ENCODE measurements at regions not wholly inside any gene's neighbourhood (a gene's known extent, or its start where the extent isn't known, plus 50 kb on each side); places are given as distances from the start of the nearest gene placed in this dataset.
"Not testable (repeated sequence)": the region's sequence is repeated elsewhere in the genome, so short reads cannot be mapped to it uniquely, and the experiment has no call there.

DNA sequence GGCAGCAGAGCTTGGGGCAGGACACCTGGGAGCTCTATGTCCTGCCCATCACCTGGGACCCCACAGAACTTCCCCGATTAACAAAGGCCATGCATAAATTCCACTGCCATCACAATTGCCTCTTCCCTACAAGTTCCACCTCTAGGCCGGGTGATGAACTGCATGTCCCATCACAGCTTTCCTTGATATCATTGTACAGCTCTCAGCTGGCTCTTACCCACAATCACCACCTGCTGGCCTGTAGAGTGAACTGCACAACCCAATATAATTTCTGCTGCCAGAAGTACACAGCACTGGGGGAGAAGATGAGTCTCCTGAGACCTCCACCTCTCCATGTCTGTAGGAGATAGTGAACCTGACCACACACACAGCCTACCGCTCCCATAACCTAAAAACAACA lies 285.0 kb upstream of the AADAT start:
- H3K9ac ChIP-seq (ENCODE audit: low read length), result no peak overlapping the region
- no peak overlapping the region for H3K4me3 ChIP-seq (ENCODE audit: low read length)
- H3F3A ChIP-seq (ENCODE audit: insufficient read depth, low read length), result no peaks in the 10 kb centered on the region
- no peak overlapping the region for H3K27ac ChIP-seq (ENCODE audit: low read length)
- TF ChIP-seq EZH2 (optimal IDR thresholded peaks at IDR 0.05; ENCODE audit: low read depth, low read length), result no peak
- TF ChIP-seq, protein P1, sequence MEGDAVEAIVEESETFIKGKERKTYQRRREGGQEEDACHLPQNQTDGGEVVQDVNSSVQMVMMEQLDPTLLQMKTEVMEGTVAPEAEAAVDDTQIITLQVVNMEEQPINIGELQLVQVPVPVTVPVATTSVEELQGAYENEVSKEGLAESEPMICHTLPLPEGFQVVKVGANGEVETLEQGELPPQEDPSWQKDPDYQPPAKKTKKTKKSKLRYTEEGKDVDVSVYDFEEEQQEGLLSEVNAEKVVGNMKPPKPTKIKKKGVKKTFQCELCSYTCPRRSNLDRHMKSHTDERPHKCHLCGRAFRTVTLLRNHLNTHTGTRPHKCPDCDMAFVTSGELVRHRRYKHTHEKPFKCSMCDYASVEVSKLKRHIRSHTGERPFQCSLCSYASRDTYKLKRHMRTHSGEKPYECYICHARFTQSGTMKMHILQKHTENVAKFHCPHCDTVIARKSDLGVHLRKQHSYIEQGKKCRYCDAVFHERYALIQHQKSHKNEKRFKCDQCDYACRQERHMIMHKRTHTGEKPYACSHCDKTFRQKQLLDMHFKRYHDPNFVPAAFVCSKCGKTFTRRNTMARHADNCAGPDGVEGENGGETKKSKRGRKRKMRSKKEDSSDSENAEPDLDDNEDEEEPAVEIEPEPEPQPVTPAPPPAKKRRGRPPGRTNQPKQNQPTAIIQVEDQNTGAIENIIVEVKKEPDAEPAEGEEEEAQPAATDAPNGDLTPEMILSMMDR (IDR thresholded peaks at IDR 0.05; ENCODE audit: low read length), result peak; percentile 83
- no peak for TF ChIP-seq EZH2phosphoT487 (IDR thresholded peaks at IDR 0.05; ENCODE audit: low read length)
- no peak overlapping the region for H3K4me2 ChIP-seq (ENCODE audit: low read depth, low read length)
- H3K36me3 ChIP-seq (replicated peaks; ENCODE audit: insufficient read depth, low read length), result no peaks in the 10 kb centered on the region
- H3K4me1 ChIP-seq (ENCODE audit: low read length), result no peaks in the 10 kb centered on the region
- H3K9me3 ChIP-seq (replicated peaks; ENCODE audit: insufficient read depth, low read length), result no peaks in the 10 kb centered on the region
- H4K20me1 ChIP-seq (ENCODE audit: insufficient read depth, low read length), result no peaks in the 10 kb centered on the region
- H2AFZ ChIP-seq (ENCODE audit: low read length), result no peak overlapping the region
- H3K9me2 ChIP-seq (replicated peaks; ENCODE audit: insufficient read depth, low read length), result no peaks in the 10 kb centered on the region
- H3K79me2 ChIP-seq (ENCODE audit: low read length), result no peaks in the 10 kb centered on the region
- H3K27me3 ChIP-seq (replicated peaks; ENCODE audit: insufficient read depth, low read length), result no peaks in the 10 kb centered on the region
- peak; percentile 50 for DNase-seq

DNA sequence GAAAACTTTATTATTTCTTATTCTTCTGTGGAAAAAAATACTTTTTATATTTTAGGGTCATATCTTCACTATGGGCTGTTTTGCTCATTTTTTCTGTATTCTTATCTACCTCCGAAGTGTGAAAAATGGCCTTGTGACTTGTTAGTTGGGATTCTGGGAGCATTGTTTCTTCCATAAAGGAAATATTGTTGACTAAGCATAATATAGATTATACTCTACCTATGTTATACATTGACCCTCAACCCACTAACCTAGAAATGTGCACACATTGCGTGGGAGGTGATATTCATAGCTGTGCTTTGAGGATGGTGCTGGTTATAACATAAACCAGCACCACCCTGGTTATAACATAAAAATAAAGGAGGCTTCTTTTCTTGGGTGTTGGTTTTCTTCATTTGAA lies 259.2 kb upstream of the AADAT start:
- H3K27ac ChIP-seq (ENCODE audit: low read length), result no peak overlapping the region
- no peaks in the 10 kb centered on the region for H4K20me1 ChIP-seq (ENCODE audit: insufficient read depth, low read length)
- H2AFZ ChIP-seq (ENCODE audit: low read length), result no peak overlapping the region
- H3K4me2 ChIP-seq (ENCODE audit: low read depth, low read length), result no peak overlapping the region
- H3F3A ChIP-seq (ENCODE audit: insufficient read depth, low read length), result no peaks in the 10 kb centered on the region
- H3K4me1 ChIP-seq (ENCODE audit: low read length), result no peaks in the 10 kb centered on the region
- no peak overlapping the region for H3K9ac ChIP-seq (ENCODE audit: low read length)
- H3K9me2 ChIP-seq (replicated peaks; ENCODE audit: insufficient read depth, low read length), result no peaks in the 10 kb centered on the region
- H3K36me3 ChIP-seq (replicated peaks; ENCODE audit: insufficient read depth, low read length), result no peaks in the 10 kb centered on the region
- TF ChIP-seq EZH2phosphoT487 (IDR thresholded peaks at IDR 0.05; ENCODE audit: low read length) (no peak), EZH2 (optimal IDR thresholded peaks at IDR 0.05; ENCODE audit: low read depth, low read length) (no peak)
- TF ChIP-seq, protein P1 (IDR thresholded peaks at IDR 0.05; ENCODE audit: low read length), result no peak
- no peaks in the 10 kb centered on the region for H3K27me3 ChIP-seq (replicated peaks; ENCODE audit: insufficient read depth, low read length)
- H3K4me3 ChIP-seq (ENCODE audit: low read length), result no peak overlapping the region
- H3K79me2 ChIP-seq (ENCODE audit: low read length), result no peaks in the 10 kb centered on the region
- no peaks in the 10 kb centered on the region for H3K9me3 ChIP-seq (replicated peaks; ENCODE audit: insufficient read depth, low read length)
- DNase-seq, result no peak

DNA sequence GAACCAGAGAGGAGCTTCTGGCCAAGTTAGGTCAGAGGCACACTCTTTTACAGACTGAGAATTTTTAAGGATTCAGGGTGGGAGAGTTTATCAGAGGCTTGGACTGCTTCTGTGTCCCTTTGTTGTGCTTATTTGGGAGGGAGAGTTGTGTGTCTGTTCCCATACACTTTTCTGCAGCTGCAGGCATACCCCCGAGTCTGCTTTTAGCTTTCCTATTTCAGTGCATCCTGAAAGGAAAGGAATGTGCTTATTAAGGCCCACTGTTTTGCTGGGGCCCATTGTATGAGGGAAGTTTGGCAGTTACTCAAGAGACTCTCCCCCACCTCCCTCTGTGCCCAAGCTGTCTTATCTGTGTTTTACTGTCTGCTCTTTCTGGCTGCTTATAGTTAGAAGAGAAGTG lies 257.4 kb upstream of the AADAT start:
- not testable (repeated sequence) for H3F3A ChIP-seq (ENCODE audit: insufficient read depth, low read length)

DNA sequence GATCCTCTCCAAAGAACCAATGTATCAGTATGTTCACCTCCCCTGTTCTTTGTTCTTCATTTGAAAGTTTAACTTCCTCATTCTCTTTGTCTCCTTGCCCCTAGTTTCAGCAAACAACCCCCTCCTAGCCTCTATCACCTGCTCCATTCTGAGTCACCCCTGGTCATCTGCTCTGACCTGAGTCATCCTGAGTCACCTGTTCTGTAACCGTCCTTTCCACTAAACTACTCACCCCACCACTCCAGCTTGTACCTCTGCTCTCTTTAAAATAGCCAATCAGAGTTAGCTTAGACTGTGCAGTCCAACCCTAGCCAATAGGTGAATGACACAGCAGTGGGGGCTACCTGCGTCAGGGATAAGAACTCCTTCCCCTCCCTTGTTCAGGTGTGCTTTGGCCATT lies 249.8 kb upstream of the AADAT start:
- H3K4me3 ChIP-seq (ENCODE audit: low read length), result no peak overlapping the region
- H3K9me3 ChIP-seq (replicated peaks; ENCODE audit: insufficient read depth, low read length), result no peaks in the 10 kb centered on the region
- H3K36me3 ChIP-seq (replicated peaks; ENCODE audit: insufficient read depth, low read length), result no peaks in the 10 kb centered on the region
- no peaks in the 10 kb centered on the region for H3K79me2 ChIP-seq (ENCODE audit: low read length)
- H4K20me1 ChIP-seq (ENCODE audit: insufficient read depth, low read length), result no peaks in the 10 kb centered on the region
- no peak overlapping the region for H2AFZ ChIP-seq (ENCODE audit: low read length)
- H3K9ac ChIP-seq (ENCODE audit: low read length), result no peak overlapping the region
- no peaks in the 10 kb centered on the region for H3F3A ChIP-seq (ENCODE audit: insufficient read depth, low read length)
- H3K4me2 ChIP-seq (ENCODE audit: low read depth, low read length), result no peak overlapping the region
- H3K27ac ChIP-seq (ENCODE audit: low read length), result no peak overlapping the region
- H3K9me2 ChIP-seq (replicated peaks; ENCODE audit: insufficient read depth, low read length), result no peaks in the 10 kb centered on the region
- no peak for DNase-seq
- H3K4me1 ChIP-seq (ENCODE audit: low read length), result no peaks in the 10 kb centered on the region
- no peak for TF ChIP-seq EZH2phosphoT487 (IDR thresholded peaks at IDR 0.05; ENCODE audit: low read length)
- TF ChIP-seq, protein P1 (IDR thresholded peaks at IDR 0.05; ENCODE audit: low read length), result no peak
- TF ChIP-seq EZH2 (optimal IDR thresholded peaks at IDR 0.05; ENCODE audit: low read depth, low read length), result no peak
- H3K27me3 ChIP-seq (replicated peaks; ENCODE audit: insufficient read depth, low read length), result no peaks in the 10 kb centered on the region

More for the DNA sequence above, 257.4 kb upstream of the AADAT start:
- H3K4me3 ChIP-seq (ENCODE audit: low read length); H3K79me2 ChIP-seq (ENCODE audit: low read length); H3K27me3 ChIP-seq (replicated peaks; ENCODE audit: insufficient read depth, low read length); H4K20me1 ChIP-seq (ENCODE audit: insufficient read depth, low read length); H3K9ac ChIP-seq (ENCODE audit: low read length); H3K27ac ChIP-seq (ENCODE audit: low read length); H3K9me3 ChIP-seq (replicated peaks; ENCODE audit: insufficient read depth, low read length); H3K4me2 ChIP-seq (ENCODE audit: low read depth, low read length); H2AFZ ChIP-seq (ENCODE audit: low read length); DNase-seq; H3K4me1 ChIP-seq (ENCODE audit: low read length); H3K9me2 ChIP-seq (replicated peaks; ENCODE audit: insufficient read depth, low read length); H3K36me3 ChIP-seq (replicated peaks; ENCODE audit: insufficient read depth, low read length): not testable (repeated sequence)
